Keratinocyte (primary cell): ENCODE measurements at regions not wholly inside any gene's neighbourhood (a gene's known extent, or its start where the extent isn't known, plus 50 kb on each side); places are given as distances from the start of the nearest gene placed in this dataset.

Experiments used
- DNase-seq: peaks from one replicate; pipeline ENCODE4 v3.0.0-alpha.2; 2011; ENCODE audit warnings: low read depth, missing footprints, low spot score
- FAIRE-seq: peaks from 2 replicates; lab custom pipeline; 2011; peaks lifted over from hg19 to GRCh38; lab: Jason Lieb, UNC
- H2AFZ ChIP-seq: 2 replicates; pipeline ENCODE4 v1.6.0; 2012; ENCODE audit warnings: low read length, control low read depth, inconsistent platforms; ENCODE audit not compliant: control insufficient read depth
- H3K27ac ChIP-seq: 2 replicates; pipeline ENCODE4 v1.5.1; 2011; ENCODE audit warnings: low read length; ENCODE audit not compliant: control insufficient read depth, insufficient read depth
- H3K27me3 ChIP-seq: 3 replicates; pipeline ENCODE4 v1.6.0; 2011; ENCODE audit warnings: low read length; ENCODE audit not compliant: control insufficient read depth, insufficient read depth; ENCODE audit errors: extremely low read depth
- H3K36me3 ChIP-seq, 2 experiments: 2 replicates in 1 of 2; 3 replicates in 1 of 2; pipeline ENCODE4 v1.5.1; 2011; ENCODE audit warnings: low read length in 2 of 2, mild to moderate bottlenecking in 1 of 2; ENCODE audit not compliant: control insufficient read depth in 2 of 2, insufficient read depth in 2 of 2; ENCODE audit errors: extremely low read depth in 1 of 2
- H3K4me1 ChIP-seq: 3 replicates; pipeline ENCODE4 v1.5.1; 2011; ENCODE audit warnings: low read length; ENCODE audit not compliant: control insufficient read depth, insufficient read depth; ENCODE audit errors: extremely low read depth
- H3K4me2 ChIP-seq: 3 replicates; pipeline ENCODE4 v1.6.0; 2011; ENCODE audit warnings: low read depth, low read length; ENCODE audit not compliant: control insufficient read depth, insufficient read depth; ENCODE audit errors: extremely low read depth
- H3K4me3 ChIP-seq, 3 experiments: fragments of 200-600 bp in 1 of 3; sonication (generic) in 1 of 3; 2 replicates in 2 of 3; 3 replicates in 1 of 3; pipeline ENCODE4 v1.5.1; 2011 to 2016; ENCODE audit warnings: low read length in 3 of 3, mild to moderate bottlenecking in 3 of 3, control low read depth in 2 of 3, inconsistent platforms in 1 of 3, low read depth in 1 of 3, mixed read lengths in 1 of 3, mixed run types in 1 of 3, moderate library complexity in 1 of 3; ENCODE audit not compliant: control insufficient read depth in 2 of 3, insufficient read depth in 2 of 3; ENCODE audit errors: extremely low read depth in 1 of 3
- H3K79me2 ChIP-seq: 2 replicates; pipeline ENCODE4 v1.6.0; 2012; ENCODE audit warnings: low read length; ENCODE audit not compliant: control insufficient read depth, insufficient read depth
- H3K9ac ChIP-seq: 3 replicates; pipeline ENCODE4 v1.6.0; 2011; ENCODE audit warnings: low read length; ENCODE audit not compliant: control insufficient read depth, insufficient read depth; ENCODE audit errors: extremely low read depth
- H3K9me1 ChIP-seq: 3 replicates; pipeline ENCODE4 v1.6.0; 2011; ENCODE audit warnings: low read length; ENCODE audit not compliant: control insufficient read depth, insufficient read depth; ENCODE audit errors: extremely low read depth
- H3K9me3 ChIP-seq: 2 replicates; pipeline ENCODE4 v1.5.1; 2012; ENCODE audit warnings: low read depth, low read length; ENCODE audit not compliant: control insufficient read depth
- H4K20me1 ChIP-seq: 3 replicates; pipeline ENCODE4 v1.6.0; 2011; ENCODE audit warnings: low read length; ENCODE audit not compliant: control insufficient read depth, insufficient read depth; ENCODE audit errors: extremely low read depth
- CTCF ChIP-seq, 3 experiments: IDR thresholded peaks in 1 of 3; conservative IDR thresholded peaks in 1 of 3; optimal IDR thresholded peaks in 1 of 3; 2 replicates in 2 of 3; 3 replicates in 1 of 3; pipeline versions ENCODE3 to v1.5.1; 2011; ENCODE audit warnings: low read length in 3 of 3, mild to moderate bottlenecking in 3 of 3, moderate library complexity in 2 of 3, control low read depth in 1 of 3, inconsistent platforms in 1 of 3; ENCODE audit not compliant: insufficient read depth in 2 of 3; ENCODE audit errors: extremely low read depth in 1 of 3
- EZH2 ChIP-seq: IDR thresholded peaks from one replicate; pipeline ENCODE4 v1.6.1; 2012; ENCODE audit warnings: inconsistent platforms, mild to moderate bottlenecking, low read length, moderate library complexity
- dilution Hi-C: fragments of 300-500 bp; cut with MboI; formaldehyde crosslinking; loops from one replicate; pipeline ENCODE4 v1.7.0; 2020; ENCODE audit warnings: low sequenced_read_pairs; ENCODE audit not compliant: extremely low pct_ligation_motif_present

GRCh38 chr2:21245565-21245964 lies 121.8 kb downstream of the TDRD15 start:
- no peak for TF ChIP-seq CTCF (optimal IDR thresholded peaks at IDR 0.05 in 1 of 3, IDR thresholded peaks at IDR 0.05 in 1 of 3, conservative IDR thresholded peaks at IDR 0.05 in 1 of 3; ENCODE audit: extremely low read depth in 1 of 3, insufficient read depth in 2 of 3, low read length in 3 of 3)
- no peak for TF ChIP-seq EZH2
- Histone ChIP-seq H3K4me2 (no peak overlapping the region), H3K4me3 (no peak overlapping the region), H3K9ac (no peak overlapping the region), H3K4me1 (no peaks in the 10 kb centered on the region), H3K9me3 (no peaks in the 10 kb centered on the region), H3K79me2 (no peaks in the 10 kb centered on the region), H3K27ac (no peak overlapping the region), H3K9me1 (no peaks in the 10 kb centered on the region), H3K36me3 (no peaks in the 10 kb centered on the region), H3K27me3 (no peaks in the 10 kb centered on the region), H2AFZ (no peak overlapping the region), H4K20me1 (no peaks in the 10 kb centered on the region)
- dilution Hi-C loops, result no loop called here
- FAIRE-seq (no peak), DNase-seq (no peak)

- Histone ChIP-seq H4K20me1 (no peaks in the 10 kb centered on the region), H2AFZ (no peak overlapping the region), H3K79me2 (no peaks in the 10 kb centered on the region), H3K4me3 (no peak overlapping the region), H3K9me3 (no peaks in the 10 kb centered on the region), H3K36me3 (no peaks in the 10 kb centered on the region), H3K9ac (no peak overlapping the region), H3K27me3 (no peaks in the 10 kb centered on the region), H3K4me2 (no peak overlapping the region), H3K27ac (no peak overlapping the region), H3K4me1 (no peaks in the 10 kb centered on the region), H3K9me1 (no peaks in the 10 kb centered on the region)
- no peak for TF ChIP-seq EZH2
- TF ChIP-seq CTCF (optimal IDR thresholded peaks at IDR 0.05 in 1 of 3, IDR thresholded peaks at IDR 0.05 in 1 of 3, conservative IDR thresholded peaks at IDR 0.05 in 1 of 3; ENCODE audit: extremely low read depth in 1 of 3, insufficient read depth in 2 of 3, low read length in 3 of 3), result no peak
- FAIRE-seq (no peak), DNase-seq (no peak)
- dilution Hi-C loops, result no loop called here
Observed at GRCh38 chr2:21249367-21249766, 125.6 kb downstream of the TDRD15 start.
